COR-L47 (cell line): ENCODE measurements at regions not wholly inside any gene's neighbourhood (a gene's known extent, or its start where the extent isn't known, plus 50 kb on each side); places are given as distances from the start of the nearest gene placed in this dataset.
"Not testable (repeated sequence)": the region's sequence is repeated elsewhere in the genome, so short reads cannot be mapped to it uniquely, and the experiment has no call there.

Experiments used
- DNase-seq: peaks from one replicate; lab custom pipeline; 2025; lab: John Stamatoyannopoulos, UW

GRCh38 chr11:71098776-71099175 is 153.6 kb downstream of the SHANK2 start:
- DNase-seq: no peak

- DNase-seq: peak; percentile 12
Observed at GRCh38 chr11:71097506-71098240, 154.7 kb downstream of the SHANK2 start.

- no peak for DNase-seq
Observed at GRCh38 chr11:71096751-71097388, 155.5 kb downstream of the SHANK2 start.

GRCh38 chr11:71095294-71095850 is 157.0 kb downstream of the SHANK2 start:
- no peak for DNase-seq

- DNase-seq: no peak
Observed at GRCh38 chr11:71094296-71095077, 157.9 kb downstream of the SHANK2 start.

- no peak for DNase-seq
Observed at GRCh38 chr11:71093783-71094182, 158.6 kb downstream of the SHANK2 start.

GRCh38 chr11:71091506-71092265 is 160.7 kb downstream of the SHANK2 start:
- DNase-seq: no peak

- no peak for DNase-seq
Observed at GRCh38 chr11:71089571-71089970, 162.8 kb downstream of the SHANK2 start.

GRCh38 chr11:71088314-71089215 is 163.8 kb downstream of the SHANK2 start:
- DNase-seq: not testable (repeated sequence)

- peak; percentile 61 for DNase-seq
Observed at GRCh38 chr11:71086687-71087258, 165.6 kb downstream of the SHANK2 start.

GRCh38 chr11:71084306-71085012 is 167.9 kb downstream of the SHANK2 start:
- DNase-seq: no peak

- no peak for DNase-seq
Observed at GRCh38 chr11:71083105-71083504, 169.3 kb downstream of the SHANK2 start.

- DNase-seq: no peak
Observed at GRCh38 chr11:71082454-71082853, 169.9 kb downstream of the SHANK2 start.

GRCh38 chr11:71081704-71082230 is 170.6 kb downstream of the SHANK2 start:
- DNase-seq: no peak

- peak; percentile 92 for DNase-seq
Observed at GRCh38 chr11:71080239-71081097, 171.9 kb downstream of the SHANK2 start.

- DNase-seq: no peak
Observed at GRCh38 chr11:71079795-71080194, 172.6 kb downstream of the SHANK2 start.

- peak; percentile 14 for DNase-seq
Observed at GRCh38 chr11:71078482-71078881, 173.9 kb downstream of the SHANK2 start.

GRCh38 chr11:71076525-71077304 is 175.7 kb downstream of the SHANK2 start:
- no peak for DNase-seq
